Heart left ventricle (tissue), 13 donors: ENCODE measurements at regions not wholly inside any gene's neighbourhood (a gene's known extent, or its start where the extent isn't known, plus 50 kb on each side); places are given as distances from the start of the nearest gene placed in this dataset.

Experiments used
- CTCF ChIP-seq, 12 donors: fragments of 200-600 bp; sonication (generic) in 4 of 12; IDR thresholded peaks; one replicate each; pipeline versions ENCODE4 v1.5.0 to v1.8.0; 2018 to 2022; ENCODE audit warnings: antibody characterized with exemption in 12 of 12, mild to moderate bottlenecking in 5 of 12
- POLR2A ChIP-seq, 2 donors: fragments of 450-650 bp; IDR thresholded peaks; one replicate each; pipeline ENCODE4 v1.6.1; 2017; ENCODE audit warnings: antibody characterized with exemption in 2 of 2, mild to moderate bottlenecking in 2 of 2, moderate library complexity in 2 of 2
- donor health status: ischemic (EF 13 %, LVEDD 7.1; RV severe dilation, severe dysfunction).
- donor health status: DM: no; HTN: yes; CAD: no.
- donor health status: DM: no; HTN: no; CAD: no.
- donor health status: ischemic (EF 25% LVEDD 6.9; RV normal size, moderate dysfunction).
- donor health status: ischemic (EF 25% LVEDD 5.7; RV mildly dilated, moderate dysfunction).
- donor health status: ischemic (EF 35%, LVEDD 5.7; RV mildly dilated, moderate dysfunction).
- donor health status: nonischemic (EF 11% LVEDD 7.7; RV severe dilation, severe dysfunction).
- donor health status: DM: yes; HTN: yes; CAD: no.
- donor health status: PGD.
- donor health status: ischemic (EF 29% LVEDD 5.4; RV normal size, mild dysfunction).
- donor health status: nonischemic (EF 23%, LVEDD 6.1; RV moderate dilation, normal function).

GRCh38 chr2:17052001-17052400 is 386.4 kb upstream of the CYRIA start:
- TF ChIP-seq POLR2A (IDR thresholded peaks at IDR 0.05) (no peak), CTCF (IDR thresholded peaks at IDR 0.05) (no peak)
